ENCODE measurements at regions not wholly inside any gene's neighbourhood (a gene's known extent, or its start where the extent isn't known, plus 50 kb on each side); places are given as distances from the start of the nearest gene placed in this dataset.

GRCh38 chr12:87136330-87136976 lies 880.3 kb upstream of the MGAT4C start:
- Histone ChIP-seq H3K27ac (ENCODE audit: low read depth, low read length) (no peak overlapping the region), H3K4me2 (ENCODE audit: low read length) (no peak overlapping the region), H3K9me3 (ENCODE audit: control insufficient read depth, insufficient read depth, low read length) (no peaks in the 10 kb centered on the region), H4K20me1 (ENCODE audit: control insufficient read depth, insufficient read depth, low read depth, low read length) (no peaks in the 10 kb centered on the region), H3K4me1 (ENCODE audit: control insufficient read depth, low read length) (no peaks in the 10 kb centered on the region), H3K9me2 (replicated peaks; ENCODE audit: control insufficient read depth, low read length) (no peaks in the 10 kb centered on the region), H3K36me3 (ENCODE audit: control insufficient read depth, low read length) (no peaks in the 10 kb centered on the region), H3F3A (ENCODE audit: control insufficient read depth, insufficient read depth) (no peaks in the 10 kb centered on the region), H3K27me3 (ENCODE audit: control insufficient read depth, low read length) (no peaks in the 10 kb centered on the region), H3K79me2 (ENCODE audit: control insufficient read depth, low read length) (no peaks in the 10 kb centered on the region), H3K4me3 (ENCODE audit: low read length) (no peak overlapping the region)
- TF ChIP-seq, protein P1, sequence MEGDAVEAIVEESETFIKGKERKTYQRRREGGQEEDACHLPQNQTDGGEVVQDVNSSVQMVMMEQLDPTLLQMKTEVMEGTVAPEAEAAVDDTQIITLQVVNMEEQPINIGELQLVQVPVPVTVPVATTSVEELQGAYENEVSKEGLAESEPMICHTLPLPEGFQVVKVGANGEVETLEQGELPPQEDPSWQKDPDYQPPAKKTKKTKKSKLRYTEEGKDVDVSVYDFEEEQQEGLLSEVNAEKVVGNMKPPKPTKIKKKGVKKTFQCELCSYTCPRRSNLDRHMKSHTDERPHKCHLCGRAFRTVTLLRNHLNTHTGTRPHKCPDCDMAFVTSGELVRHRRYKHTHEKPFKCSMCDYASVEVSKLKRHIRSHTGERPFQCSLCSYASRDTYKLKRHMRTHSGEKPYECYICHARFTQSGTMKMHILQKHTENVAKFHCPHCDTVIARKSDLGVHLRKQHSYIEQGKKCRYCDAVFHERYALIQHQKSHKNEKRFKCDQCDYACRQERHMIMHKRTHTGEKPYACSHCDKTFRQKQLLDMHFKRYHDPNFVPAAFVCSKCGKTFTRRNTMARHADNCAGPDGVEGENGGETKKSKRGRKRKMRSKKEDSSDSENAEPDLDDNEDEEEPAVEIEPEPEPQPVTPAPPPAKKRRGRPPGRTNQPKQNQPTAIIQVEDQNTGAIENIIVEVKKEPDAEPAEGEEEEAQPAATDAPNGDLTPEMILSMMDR (IDR thresholded peaks at IDR 0.05; ENCODE audit: low read depth, low read length, poor library complexity, severe bottlenecking), result no peak
- TF ChIP-seq EZH2phosphoT487 (IDR thresholded peaks at IDR 0.05; ENCODE audit: borderline replicate concordance, low read length), result no peak

GRCh38 chr12:87127272-87127671 lies 871.1 kb upstream of the MGAT4C start:
- Histone ChIP-seq H3K4me1 (ENCODE audit: control insufficient read depth, low read length) (no peaks in the 10 kb centered on the region), H3K4me2 (ENCODE audit: low read length) (no peak overlapping the region), H3K79me2 (ENCODE audit: control insufficient read depth, low read length) (no peaks in the 10 kb centered on the region), H3K9me3 (ENCODE audit: control insufficient read depth, insufficient read depth, low read length) (peaks cover 4% of the 10 kb centered on the region; the same call in 1 of the 2 replicates), H3K27me3 (ENCODE audit: control insufficient read depth, low read length) (no peaks in the 10 kb centered on the region), H3F3A (ENCODE audit: control insufficient read depth, insufficient read depth) (no peaks in the 10 kb centered on the region), H3K36me3 (ENCODE audit: control insufficient read depth, low read length) (no peaks in the 10 kb centered on the region), H3K9me2 (replicated peaks; ENCODE audit: control insufficient read depth, low read length) (no peaks in the 10 kb centered on the region), H3K4me3 (ENCODE audit: low read length) (no peak overlapping the region), H4K20me1 (ENCODE audit: control insufficient read depth, insufficient read depth, low read depth, low read length) (no peaks in the 10 kb centered on the region), H3K27ac (ENCODE audit: low read depth, low read length) (no peak overlapping the region)
- TF ChIP-seq, protein P1 (IDR thresholded peaks at IDR 0.05; ENCODE audit: low read depth, low read length, poor library complexity, severe bottlenecking), result no peak
- no peak for TF ChIP-seq EZH2phosphoT487 (IDR thresholded peaks at IDR 0.05; ENCODE audit: borderline replicate concordance, low read length)

GRCh38 chr12:87121896-87122295 lies 865.7 kb upstream of the MGAT4C start:
- Histone ChIP-seq H3K4me1 (ENCODE audit: control insufficient read depth, low read length) (no peaks in the 10 kb centered on the region), H3F3A (ENCODE audit: control insufficient read depth, insufficient read depth) (no peaks in the 10 kb centered on the region), H3K4me3 (ENCODE audit: low read length) (no peak overlapping the region), H3K79me2 (ENCODE audit: control insufficient read depth, low read length) (no peaks in the 10 kb centered on the region), H3K36me3 (ENCODE audit: control insufficient read depth, low read length) (no peaks in the 10 kb centered on the region), H3K27me3 (ENCODE audit: control insufficient read depth, low read length) (no peaks in the 10 kb centered on the region), H4K20me1 (ENCODE audit: control insufficient read depth, insufficient read depth, low read depth, low read length) (no peaks in the 10 kb centered on the region), H3K9me3 (ENCODE audit: control insufficient read depth, insufficient read depth, low read length) (peaks cover 4% of the 10 kb centered on the region; the same call in 1 of the 2 replicates), H3K4me2 (ENCODE audit: low read length) (no peak overlapping the region), H3K9me2 (replicated peaks; ENCODE audit: control insufficient read depth, low read length) (no peaks in the 10 kb centered on the region), H3K27ac (ENCODE audit: low read depth, low read length) (no peak overlapping the region)
- no peak for TF ChIP-seq EZH2phosphoT487 (IDR thresholded peaks at IDR 0.05; ENCODE audit: borderline replicate concordance, low read length)
- TF ChIP-seq, protein P1 (IDR thresholded peaks at IDR 0.05; ENCODE audit: low read depth, low read length, poor library complexity, severe bottlenecking), result no peak

All from DOHH2 (cell line).